H9 (cell line): ENCODE measurements at regions not wholly inside any gene's neighbourhood (a gene's known extent, or its start where the extent isn't known, plus 50 kb on each side); places are given as distances from the start of the nearest gene placed in this dataset.

Source experiments
- DNase-seq: peaks from one replicate; pipeline ENCODE4 v3.0.0-alpha.2; 2017
- H2AFZ ChIP-seq: one replicate; pipeline ENCODE4 v1.6.1; 2013; ENCODE audit warnings: mild to moderate bottlenecking, low read length, control low read depth, moderate library complexity
- H2AK5ac ChIP-seq: 2 replicates; pipeline ENCODE4 v1.6.1; 2013; ENCODE audit warnings: low read length, control low read depth, mixed read lengths; ENCODE audit not compliant: insufficient read length
- H2BK120ac ChIP-seq: one replicate; pipeline ENCODE4 v1.6.1; 2013; ENCODE audit warnings: low read depth, mild to moderate bottlenecking, low read length, control low read depth, inconsistent platforms; ENCODE audit not compliant: poor library complexity, severe bottlenecking
- H2BK12ac ChIP-seq: 2 replicates; pipeline ENCODE4 v1.6.1; 2013; ENCODE audit warnings: low read length, control low read depth, mixed read lengths, low read depth; ENCODE audit not compliant: insufficient read length
- H2BK15ac ChIP-seq: 2 replicates; pipeline ENCODE4 v1.6.1; 2013; ENCODE audit warnings: low read depth, low read length, control low read depth
- H2BK20ac ChIP-seq: one replicate; pipeline ENCODE4 v1.6.1; 2013; ENCODE audit warnings: low read depth, mild to moderate bottlenecking, low read length, control low read depth, inconsistent platforms; ENCODE audit not compliant: poor library complexity, severe bottlenecking
- H2BK5ac ChIP-seq: 2 replicates; pipeline ENCODE4 v1.6.1; 2013; ENCODE audit warnings: low read length, control low read depth, mixed read lengths; ENCODE audit not compliant: insufficient read length
- H3K14ac ChIP-seq: 2 replicates; pipeline ENCODE4 v1.6.1; 2013; ENCODE audit warnings: low read length, control low read depth; ENCODE audit not compliant: insufficient read depth
- H3K18ac ChIP-seq: 2 replicates; pipeline ENCODE4 v1.6.1; 2013; ENCODE audit warnings: low read depth, mild to moderate bottlenecking, mixed read lengths, low read length, control low read depth; ENCODE audit not compliant: insufficient read length
- H3K23ac ChIP-seq: 2 replicates; pipeline ENCODE4 v1.6.1; 2013; ENCODE audit warnings: low read length, control low read depth, mixed read lengths, low read depth; ENCODE audit not compliant: insufficient read length
- H3K23me2 ChIP-seq: 2 replicates; pipeline ENCODE4 v1.6.1; 2013; ENCODE audit warnings: low read depth, mild to moderate bottlenecking, mixed read lengths, low read length, control low read depth; ENCODE audit not compliant: insufficient read length, poor library complexity, severe bottlenecking
- H3K27ac ChIP-seq: 2 replicates; pipeline ENCODE4 v1.5.1; 2013; ENCODE audit warnings: low read length, control low read depth, mixed read lengths, low read depth; ENCODE audit not compliant: insufficient read length
- H3K27me3 ChIP-seq: 2 replicates; pipeline ENCODE4 v1.6.1; 2013; ENCODE audit warnings: low read length, control low read depth, inconsistent platforms; ENCODE audit not compliant: insufficient read depth
- H3K4ac ChIP-seq: 2 replicates; pipeline ENCODE4 v1.6.1; 2013; ENCODE audit warnings: low read depth, mild to moderate bottlenecking, control low read depth, inconsistent platforms, low read length, moderate library complexity
- H3K4me1 ChIP-seq: 2 replicates; pipeline ENCODE4 v1.6.1; 2013; ENCODE audit warnings: low read length, control low read depth, inconsistent platforms; ENCODE audit not compliant: insufficient read depth
- H3K4me2 ChIP-seq: 2 replicates; pipeline ENCODE4 v1.6.1; 2013; ENCODE audit warnings: low read length, control low read depth, mixed read lengths; ENCODE audit not compliant: insufficient read length, insufficient read depth
- H3K56ac ChIP-seq: 2 replicates; pipeline ENCODE4 v1.6.1; 2013; ENCODE audit warnings: low read depth, mild to moderate bottlenecking, mixed read lengths, low read length, control low read depth; ENCODE audit not compliant: insufficient read length
- H3K79me1 ChIP-seq: 2 replicates; pipeline ENCODE4 v1.6.1; 2013; ENCODE audit warnings: low read depth, mild to moderate bottlenecking, moderate library complexity, low read length, control low read depth, inconsistent platforms; ENCODE audit not compliant: insufficient read depth, poor library complexity, severe bottlenecking
- H3K79me2 ChIP-seq: 2 replicates; pipeline ENCODE4 v1.6.1; 2013; ENCODE audit warnings: low read length, control low read depth, inconsistent platforms; ENCODE audit not compliant: insufficient read depth
- H3K9ac ChIP-seq: 2 replicates; pipeline ENCODE4 v1.6.1; 2013; ENCODE audit warnings: low read length, control low read depth, mixed read lengths; ENCODE audit not compliant: insufficient read length; ENCODE audit errors: extremely low read depth
- H3K9me3 ChIP-seq: one replicate; pipeline ENCODE4 v1.6.1; 2013; ENCODE audit warnings: low read depth, low read length, inconsistent platforms; ENCODE audit not compliant: control insufficient read depth
- H3T11ph ChIP-seq: one replicate; pipeline ENCODE4 v1.6.1; 2013; ENCODE audit warnings: mild to moderate bottlenecking, low read length, control low read depth, inconsistent platforms
- H4K20me1 ChIP-seq: one replicate; pipeline ENCODE4 v1.6.1; 2013; ENCODE audit not compliant: control insufficient read depth, insufficient read length, insufficient read depth
- H4K5ac ChIP-seq: 2 replicates; pipeline ENCODE4 v1.6.1; 2013; ENCODE audit warnings: low read depth, mild to moderate bottlenecking, mixed read lengths, low read length, control low read depth; ENCODE audit not compliant: insufficient read length
- H4K8ac ChIP-seq: replicated peaks from 2 replicates; pipeline ENCODE4 v1.6.1; 2013; ENCODE audit warnings: low read length, control low read depth, mixed read lengths, low read depth; ENCODE audit not compliant: insufficient read length
- H4K91ac ChIP-seq: 2 replicates; pipeline ENCODE4 v1.6.1; 2013; ENCODE audit warnings: low read depth, mild to moderate bottlenecking, moderate library complexity, mixed read lengths, low read length, control low read depth; ENCODE audit not compliant: insufficient read length
- H3K27ac Mint-ChIP-seq, 3 experiments: 2 replicates in 2 of 3; 3 replicates in 1 of 3; pipeline ENCODE4 v1.8.0; 2020 to 2021; ENCODE audit warnings: mixed read lengths in 3 of 3, mild to moderate bottlenecking in 1 of 3, moderate library complexity in 1 of 3
- H3K27me3 Mint-ChIP-seq: 2 replicates; pipeline ENCODE4 v1.8.0; 2021; ENCODE audit warnings: low read depth, mild to moderate bottlenecking, moderate library complexity, mixed read lengths
- H3K36me3 Mint-ChIP-seq, 3 experiments: 2 replicates in 2 of 3; 3 replicates in 1 of 3; pipeline ENCODE4 v1.8.0; 2020 to 2021; ENCODE audit warnings: low read depth in 3 of 3, mixed read lengths in 3 of 3; ENCODE audit not compliant: insufficient read depth in 1 of 3
- H3K4me1 Mint-ChIP-seq, 2 experiments: 2 replicates each; pipeline ENCODE4 v1.8.0; 2020; ENCODE audit warnings: mixed read lengths in 2 of 2
- H3K4me3 Mint-ChIP-seq, 2 experiments: 2 replicates in 1 of 2; 3 replicates in 1 of 2; pipeline ENCODE4 v1.8.0; 2020 to 2021; ENCODE audit warnings: mild to moderate bottlenecking in 2 of 2, mixed read lengths in 2 of 2, moderate library complexity in 1 of 2
- H3K9me3 Mint-ChIP-seq, 2 experiments: 2 replicates in 1 of 2; 3 replicates in 1 of 2; pipeline ENCODE4 v1.8.0; 2020; ENCODE audit warnings: mild to moderate bottlenecking in 2 of 2, mixed read lengths in 2 of 2, moderate library complexity in 1 of 2
- CTCF ChIP-seq: fragments of 200-600 bp; sonication (generic); conservative IDR thresholded peaks from 3 replicates; pipeline ENCODE4 v1.8.0; 2021; ENCODE audit warnings: antibody characterized with exemption, mild to moderate bottlenecking
- WGBS: extraction: QIAGEN DNeasy Blood & Tissue Kit; methylation state at CpG from one replicate; pipeline ENCODE4 v1.1.7; 2013; ENCODE audit warnings: missing lambda C conversion rate, low lambda C conversion rate, mixed read lengths; ENCODE audit not compliant: insufficient read length; ENCODE audit errors: extremely low coverage; 5-methylcytosine and 5-hydroxymethylcytosine counted together

GRCh38 chr16:77536809-77537208 lies 102.0 kb upstream of the ADAMTS18 start:
- no peak overlapping the region for H3K18ac ChIP-seq
- no peaks in the 10 kb centered on the region for H3K79me2 ChIP-seq
- no peak overlapping the region for H2BK12ac ChIP-seq
- no peak overlapping the region for H3K14ac ChIP-seq
- H2BK20ac ChIP-seq = no peak overlapping the region
- no peaks in the 10 kb centered on the region for H3K79me1 ChIP-seq
- no peak overlapping the region for H4K8ac ChIP-seq
- H3K23ac ChIP-seq = no peak overlapping the region
- H3K4me2 ChIP-seq = no peak overlapping the region
- peaks cover 3% of the 10 kb centered on the region for H4K20me1 ChIP-seq
- H3K27ac ChIP-seq = no peak overlapping the region
- Mint-ChIP-seq H3K4me3 (no peak overlapping the region), H3K4me1 (peaks cover 21 to 22% of the 10 kb centered on the region in 2 experiments), H3K9me3 (no peaks in the 10 kb centered on the region), H3K27ac (peak overlapping the region in 1 of 3 experiments; percentile 23; a peak in 1 of 7 replicates), H3K27me3 (peaks cover 1% of the 10 kb centered on the region; the same call in 1 of the 2 replicates), H3K36me3 (no peaks in the 10 kb centered on the region)
- WGBS = no CpG with 5 or more reads among the region's 5 CpGs
- H3K9ac ChIP-seq = no peak overlapping the region
- peaks cover 7% of the 10 kb centered on the region; the same call in 1 of the 2 replicates for H3K4me1 ChIP-seq
- no peak overlapping the region for H3K56ac ChIP-seq
- H3K27me3 ChIP-seq = no peaks in the 10 kb centered on the region
- H2BK5ac ChIP-seq = no peak overlapping the region
- H2AFZ ChIP-seq = no peak overlapping the region
- TF ChIP-seq CTCF = no peak
- H3T11ph ChIP-seq = no peak overlapping the region
- no peak overlapping the region for H3K4ac ChIP-seq
- no peak for DNase-seq
- H2AK5ac ChIP-seq = no peak overlapping the region
- H2BK120ac ChIP-seq = no peak overlapping the region
- no peaks in the 10 kb centered on the region for H3K23me2 ChIP-seq
- H4K5ac ChIP-seq = no peak overlapping the region
- H4K91ac ChIP-seq = no peak overlapping the region
- H3K9me3 ChIP-seq = no peaks in the 10 kb centered on the region
- H2BK15ac ChIP-seq = no peak overlapping the region
